HCEC 1CT (cell line): ENCODE measurements at regions not wholly inside any gene's neighbourhood (a gene's known extent, or its start where the extent isn't known, plus 50 kb on each side); places are given as distances from the start of the nearest gene placed in this dataset.

ENCODE experiments used
- DNase-seq: peaks from one replicate; pipeline ENCODE4 v3.0.0-alpha.2; 2017

GRCh38 chr9:88799541-88800328 is 191.5 kb upstream of the S1PR3 start:
- no peak for DNase-seq

GRCh38 chr9:88800329-88800682 is 191.0 kb upstream of the S1PR3 start:
- no peak for DNase-seq

- DNase-seq: no peak
Measured at GRCh38 chr9:88801214-88801796, 190.0 kb upstream of the S1PR3 start.

GRCh38 chr9:88802533-88802932 is 188.7 kb upstream of the S1PR3 start:
- no peak for DNase-seq

- DNase-seq: peak; percentile 6
Measured at GRCh38 chr9:88803546-88804253, 187.6 kb upstream of the S1PR3 start.

GRCh38 chr9:88804254-88804596 is 187.0 kb upstream of the S1PR3 start:
- DNase-seq: peak; percentile 59

GRCh38 chr9:88805217-88805943 is 185.9 kb upstream of the S1PR3 start:
- DNase-seq: no peak

GRCh38 chr9:88807426-88807825 is 183.8 kb upstream of the S1PR3 start:
- DNase-seq: no peak

- DNase-seq: no peak
Measured at GRCh38 chr9:88808019-88808656, 183.1 kb upstream of the S1PR3 start.

- DNase-seq: no peak
Measured at GRCh38 chr9:88808761-88809354, 182.4 kb upstream of the S1PR3 start.

GRCh38 chr9:88809355-88810161 is 181.7 kb upstream of the S1PR3 start:
- no peak for DNase-seq

- DNase-seq: no peak
Measured at GRCh38 chr9:88810826-88811225, 180.4 kb upstream of the S1PR3 start.

- DNase-seq: no peak
Measured at GRCh38 chr9:88811511-88811910, 179.8 kb upstream of the S1PR3 start.

- DNase-seq: no peak
Measured at GRCh38 chr9:88812938-88813637, 178.2 kb upstream of the S1PR3 start.

GRCh38 chr9:88813638-88814209 is 177.5 kb upstream of the S1PR3 start:
- DNase-seq: no peak

- DNase-seq: peak; percentile 67
Measured at GRCh38 chr9:88814577-88814976, 176.7 kb upstream of the S1PR3 start.

- peak; percentile 7 for DNase-seq
Measured at GRCh38 chr9:88816141-88816540, 175.1 kb upstream of the S1PR3 start.

- no peak for DNase-seq
Measured at GRCh38 chr9:88816591-88816990, 174.7 kb upstream of the S1PR3 start.

GRCh38 chr9:88817628-88818027 is 173.6 kb upstream of the S1PR3 start:
- no peak for DNase-seq

- DNase-seq: peak; percentile 21
Measured at GRCh38 chr9:88818495-88819201, 172.6 kb upstream of the S1PR3 start.
